ENCODE measurements at regions not wholly inside any gene's neighbourhood (a gene's known extent, or its start where the extent isn't known, plus 50 kb on each side); places are given as distances from the start of the nearest gene placed in this dataset.

GRCh38 chr7:110569486-110570205 is 521.3 kb upstream of the LRRN3 start:
- in situ Hi-C loops (cut with HindIII; ENCODE audit: low sequenced_read_pairs) = no loop called here

GRCh38 chr7:110573862-110574528 is 516.9 kb upstream of the LRRN3 start:
- in situ Hi-C loops (cut with HindIII; ENCODE audit: low sequenced_read_pairs) = no loop called here

- in situ Hi-C loops (cut with HindIII; ENCODE audit: low sequenced_read_pairs) = no loop called here
These were observed 503.6 kb upstream of the LRRN3 start for GRCh38 chr7:110587294-110587693.

- in situ Hi-C loops (cut with HindIII; ENCODE audit: low sequenced_read_pairs) = no loop called here
These were observed 500.5 kb upstream of the LRRN3 start for GRCh38 chr7:110590415-110590814.

- in situ Hi-C loops (cut with HindIII; ENCODE audit: low sequenced_read_pairs) = no loop called here
These were observed 499.6 kb upstream of the LRRN3 start for GRCh38 chr7:110591341-110591740.

GRCh38 chr7:110592557-110592956 is 498.4 kb upstream of the LRRN3 start:
- in situ Hi-C loops (cut with HindIII; ENCODE audit: low sequenced_read_pairs) = no loop called here

GRCh38 chr7:110593355-110593754 is 497.6 kb upstream of the LRRN3 start:
- in situ Hi-C loops (cut with HindIII; ENCODE audit: low sequenced_read_pairs) = no loop called here

- in situ Hi-C loops (cut with HindIII; ENCODE audit: low sequenced_read_pairs) = no loop called here
These were observed 495.2 kb upstream of the LRRN3 start for GRCh38 chr7:110595694-110596093.

- in situ Hi-C loops (cut with HindIII; ENCODE audit: low sequenced_read_pairs) = no loop called here
These were observed 490.0 kb upstream of the LRRN3 start for GRCh38 chr7:110600956-110601355.

- in situ Hi-C loops (cut with HindIII; ENCODE audit: low sequenced_read_pairs) = no loop called here
These were observed 489.2 kb upstream of the LRRN3 start for GRCh38 chr7:110601710-110602109.

GRCh38 chr7:110604206-110604605 is 486.7 kb upstream of the LRRN3 start:
- in situ Hi-C loops (cut with HindIII; ENCODE audit: low sequenced_read_pairs) = no loop called here

GRCh38 chr7:110604885-110605284 is 486.0 kb upstream of the LRRN3 start:
- in situ Hi-C loops (cut with HindIII; ENCODE audit: low sequenced_read_pairs) = no loop called here

GRCh38 chr7:110607050-110607857 is 483.7 kb upstream of the LRRN3 start:
- in situ Hi-C loops (cut with HindIII; ENCODE audit: low sequenced_read_pairs) = no loop called here

GRCh38 chr7:110609336-110609735 is 481.6 kb upstream of the LRRN3 start:
- in situ Hi-C loops (cut with HindIII; ENCODE audit: low sequenced_read_pairs) = no loop called here

- in situ Hi-C loops (cut with HindIII; ENCODE audit: low sequenced_read_pairs) = no loop called here
These were observed 478.2 kb upstream of the LRRN3 start for GRCh38 chr7:110612680-110613079.

Data from endothelial cell of hepatic sinusoid (primary cell).